PC-9 (cell line): ENCODE measurements at regions not wholly inside any gene's neighbourhood (a gene's known extent, or its start where the extent isn't known, plus 50 kb on each side); places are given as distances from the start of the nearest gene placed in this dataset.

ENCODE experiments used
- EZH2 ChIP-seq: fragments of 200-600 bp; sonication (generic); IDR thresholded peaks from 2 replicates; pipeline ENCODE4 v1.8.0; 2017; ENCODE audit warnings: antibody characterized with exemption, low read depth
- TF ChIP-seq, protein P1 (sequence below): fragments of 200-600 bp; sonication (generic); conservative IDR thresholded peaks from 2 replicates; pipeline ENCODE4 v1.6.1; 2017; ENCODE audit warnings: mixed run types, antibody characterized with exemption, mild to moderate bottlenecking, moderate library complexity

DNA sequence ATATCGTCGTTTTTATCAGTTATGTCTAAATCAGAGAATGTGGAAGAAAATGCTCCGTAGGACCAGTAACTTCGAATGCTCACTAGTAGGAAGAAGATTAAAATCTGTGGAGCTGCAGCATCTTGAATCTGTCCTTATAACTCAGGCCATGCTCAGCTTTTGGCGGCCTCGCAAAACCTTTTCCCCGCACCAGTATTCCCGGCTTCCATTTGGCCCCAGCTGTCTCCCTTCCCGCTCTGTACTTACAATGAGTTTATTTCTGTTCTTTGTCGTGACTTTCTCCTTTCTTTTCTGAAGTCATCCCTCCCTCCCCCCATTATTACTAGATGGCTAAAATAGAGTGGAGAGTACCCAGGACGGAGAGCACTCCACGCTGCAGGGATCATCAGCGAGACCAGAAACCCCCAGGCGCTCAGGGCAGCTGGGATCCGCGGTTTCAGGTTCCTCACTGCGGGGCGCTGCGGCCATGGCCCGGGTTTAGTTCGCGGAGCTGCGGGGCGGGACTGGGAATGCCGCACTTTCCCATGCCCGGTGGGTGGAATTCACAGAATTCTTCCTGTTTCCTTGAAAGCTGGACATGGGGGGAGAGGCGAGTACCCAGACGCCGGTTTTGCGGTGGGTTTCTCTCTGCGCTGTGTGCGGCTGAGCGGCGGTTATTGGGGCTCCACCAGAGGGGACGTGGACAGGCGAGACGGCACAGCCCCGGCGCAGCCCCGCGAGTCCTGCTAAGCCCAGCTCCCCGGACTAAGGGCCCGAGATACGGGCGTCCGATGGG, 183.5 kb downstream of the POM121L12 start:
- TF ChIP-seq, protein P1, sequence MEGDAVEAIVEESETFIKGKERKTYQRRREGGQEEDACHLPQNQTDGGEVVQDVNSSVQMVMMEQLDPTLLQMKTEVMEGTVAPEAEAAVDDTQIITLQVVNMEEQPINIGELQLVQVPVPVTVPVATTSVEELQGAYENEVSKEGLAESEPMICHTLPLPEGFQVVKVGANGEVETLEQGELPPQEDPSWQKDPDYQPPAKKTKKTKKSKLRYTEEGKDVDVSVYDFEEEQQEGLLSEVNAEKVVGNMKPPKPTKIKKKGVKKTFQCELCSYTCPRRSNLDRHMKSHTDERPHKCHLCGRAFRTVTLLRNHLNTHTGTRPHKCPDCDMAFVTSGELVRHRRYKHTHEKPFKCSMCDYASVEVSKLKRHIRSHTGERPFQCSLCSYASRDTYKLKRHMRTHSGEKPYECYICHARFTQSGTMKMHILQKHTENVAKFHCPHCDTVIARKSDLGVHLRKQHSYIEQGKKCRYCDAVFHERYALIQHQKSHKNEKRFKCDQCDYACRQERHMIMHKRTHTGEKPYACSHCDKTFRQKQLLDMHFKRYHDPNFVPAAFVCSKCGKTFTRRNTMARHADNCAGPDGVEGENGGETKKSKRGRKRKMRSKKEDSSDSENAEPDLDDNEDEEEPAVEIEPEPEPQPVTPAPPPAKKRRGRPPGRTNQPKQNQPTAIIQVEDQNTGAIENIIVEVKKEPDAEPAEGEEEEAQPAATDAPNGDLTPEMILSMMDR = no peak
- no peak for TF ChIP-seq EZH2
